VCaP (cell line): ENCODE measurements at regions not wholly inside any gene's neighbourhood (a gene's known extent, or its start where the extent isn't known, plus 50 kb on each side); places are given as distances from the start of the nearest gene placed in this dataset.

Source experiments
- H3K27ac ChIP-seq: fragments of 450-650 bp; 2 replicates; pipeline ENCODE4 v1.5.1; 2017
- TF ChIP-seq, protein P1 (sequence below): fragments of 450-650 bp; conservative IDR thresholded peaks from 2 replicates; pipeline ENCODE4 v1.5.1; 2017; ENCODE audit warnings: mild to moderate bottlenecking, moderate library complexity

DNA sequence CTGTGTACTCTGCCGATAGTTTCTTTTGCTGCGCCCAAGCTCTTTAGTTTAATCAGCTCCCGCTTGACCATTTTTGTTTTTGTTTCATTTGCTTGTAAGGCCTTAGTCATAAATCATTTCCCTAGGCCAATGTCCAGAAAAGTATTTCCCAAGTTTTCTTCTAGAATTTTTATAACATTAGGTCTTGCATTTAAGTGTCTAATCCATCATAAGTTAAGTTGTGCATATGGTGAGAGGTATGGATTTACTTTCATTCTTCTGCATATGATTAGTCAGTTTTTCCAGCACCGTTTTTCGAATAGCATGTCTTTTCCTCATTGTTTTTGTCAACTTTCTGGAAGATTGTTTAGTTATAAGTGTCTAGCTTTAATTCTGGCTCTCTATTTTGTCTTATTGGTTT lies 484.8 kb upstream of the CNTNAP5 start:
- TF ChIP-seq, protein P1, sequence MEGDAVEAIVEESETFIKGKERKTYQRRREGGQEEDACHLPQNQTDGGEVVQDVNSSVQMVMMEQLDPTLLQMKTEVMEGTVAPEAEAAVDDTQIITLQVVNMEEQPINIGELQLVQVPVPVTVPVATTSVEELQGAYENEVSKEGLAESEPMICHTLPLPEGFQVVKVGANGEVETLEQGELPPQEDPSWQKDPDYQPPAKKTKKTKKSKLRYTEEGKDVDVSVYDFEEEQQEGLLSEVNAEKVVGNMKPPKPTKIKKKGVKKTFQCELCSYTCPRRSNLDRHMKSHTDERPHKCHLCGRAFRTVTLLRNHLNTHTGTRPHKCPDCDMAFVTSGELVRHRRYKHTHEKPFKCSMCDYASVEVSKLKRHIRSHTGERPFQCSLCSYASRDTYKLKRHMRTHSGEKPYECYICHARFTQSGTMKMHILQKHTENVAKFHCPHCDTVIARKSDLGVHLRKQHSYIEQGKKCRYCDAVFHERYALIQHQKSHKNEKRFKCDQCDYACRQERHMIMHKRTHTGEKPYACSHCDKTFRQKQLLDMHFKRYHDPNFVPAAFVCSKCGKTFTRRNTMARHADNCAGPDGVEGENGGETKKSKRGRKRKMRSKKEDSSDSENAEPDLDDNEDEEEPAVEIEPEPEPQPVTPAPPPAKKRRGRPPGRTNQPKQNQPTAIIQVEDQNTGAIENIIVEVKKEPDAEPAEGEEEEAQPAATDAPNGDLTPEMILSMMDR = no peak
- no peak overlapping the region for H3K27ac ChIP-seq

DNA sequence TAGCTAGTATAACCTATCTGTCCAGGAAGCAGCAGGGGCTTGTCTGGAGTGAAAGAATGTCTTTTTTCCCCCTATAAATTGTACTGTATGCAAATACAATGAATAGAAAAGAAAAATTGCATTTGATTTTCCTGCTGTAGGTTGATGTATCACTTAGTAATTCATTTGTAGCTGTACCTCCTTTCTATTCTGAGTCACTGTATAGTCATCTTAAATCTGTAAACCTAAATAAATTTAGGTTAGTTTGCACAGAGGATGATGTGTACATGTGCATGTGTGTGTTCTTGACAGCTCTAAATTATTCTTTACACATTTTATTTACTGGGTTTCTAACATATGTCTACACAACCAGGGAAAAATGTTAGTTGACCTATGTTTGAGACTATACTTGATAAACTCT lies 478.7 kb upstream of the CNTNAP5 start:
- no peak overlapping the region for H3K27ac ChIP-seq
- TF ChIP-seq, protein P1 = no peak

DNA sequence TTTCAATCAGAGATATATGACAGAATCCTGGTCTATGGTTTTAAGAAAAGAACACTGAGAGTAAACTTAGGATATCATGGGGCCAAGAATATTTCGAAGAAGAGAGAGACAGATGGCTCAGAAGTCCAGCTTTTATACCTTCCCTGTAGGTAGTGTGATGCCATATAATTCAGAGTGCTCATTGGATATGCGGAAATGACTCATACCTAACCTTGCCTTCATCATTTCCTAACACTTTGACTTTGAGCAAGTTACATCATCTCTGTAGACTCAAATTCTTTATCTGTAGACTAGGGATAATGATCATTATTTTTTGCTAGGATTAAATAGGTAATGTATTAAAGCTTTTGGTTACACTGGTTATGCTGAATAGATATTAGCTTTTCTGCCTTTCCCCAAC lies 461.6 kb upstream of the CNTNAP5 start:
- H3K27ac ChIP-seq = no peak overlapping the region
- TF ChIP-seq, protein P1 = no peak

DNA sequence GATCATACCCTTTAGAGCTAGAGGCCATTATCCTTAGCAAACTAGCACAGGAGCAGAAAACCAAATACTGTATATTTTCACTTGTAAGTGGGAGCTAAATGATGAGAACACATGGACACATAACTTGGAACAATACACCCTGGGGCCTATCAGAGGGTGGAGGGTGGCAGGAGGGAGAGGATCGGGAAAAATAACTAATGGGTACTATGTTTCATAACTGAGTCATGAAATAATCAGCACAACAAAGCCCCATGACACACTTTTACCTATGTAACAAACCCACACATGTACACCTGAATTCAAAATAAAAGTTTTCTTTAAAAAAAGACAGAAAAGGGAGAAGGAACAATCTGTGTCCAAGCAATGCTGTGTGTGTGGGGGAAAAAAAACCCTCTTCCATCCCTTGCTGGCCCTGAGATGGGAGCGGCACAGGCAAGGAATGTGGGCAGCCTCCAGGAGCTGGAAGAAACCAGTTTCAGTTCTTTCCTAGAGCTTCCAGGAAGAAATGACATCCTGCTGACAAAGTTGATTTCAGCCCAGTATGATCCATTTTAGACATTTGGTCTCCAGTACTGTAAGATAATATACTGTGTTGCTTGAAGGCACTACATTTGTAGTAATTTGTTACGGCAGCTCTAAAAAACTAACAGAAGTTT lies 458.7 kb upstream of the CNTNAP5 start:
- no peak overlapping the region for H3K27ac ChIP-seq
- TF ChIP-seq, protein P1 = no peak

DNA sequence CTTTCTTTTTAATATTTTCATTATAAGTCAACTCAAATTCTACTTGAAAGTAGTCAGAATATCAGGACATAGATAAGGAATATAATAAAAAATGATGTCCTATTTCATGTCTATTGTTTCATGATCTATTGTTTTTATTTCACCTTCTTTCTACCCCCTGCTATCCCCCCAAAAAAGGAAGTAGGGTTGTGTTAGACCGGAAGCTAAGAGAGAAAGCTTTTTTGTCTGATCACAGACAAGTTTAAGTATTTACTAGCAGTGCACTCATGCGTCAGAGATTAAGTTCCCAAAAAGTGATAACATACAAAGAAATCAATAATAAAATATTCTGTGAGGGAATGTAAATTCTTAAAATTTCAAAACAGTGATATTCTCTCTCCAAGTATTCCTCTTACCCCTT lies 447.1 kb upstream of the CNTNAP5 start:
- TF ChIP-seq, protein P1 = no peak
- H3K27ac ChIP-seq = no peak overlapping the region

DNA sequence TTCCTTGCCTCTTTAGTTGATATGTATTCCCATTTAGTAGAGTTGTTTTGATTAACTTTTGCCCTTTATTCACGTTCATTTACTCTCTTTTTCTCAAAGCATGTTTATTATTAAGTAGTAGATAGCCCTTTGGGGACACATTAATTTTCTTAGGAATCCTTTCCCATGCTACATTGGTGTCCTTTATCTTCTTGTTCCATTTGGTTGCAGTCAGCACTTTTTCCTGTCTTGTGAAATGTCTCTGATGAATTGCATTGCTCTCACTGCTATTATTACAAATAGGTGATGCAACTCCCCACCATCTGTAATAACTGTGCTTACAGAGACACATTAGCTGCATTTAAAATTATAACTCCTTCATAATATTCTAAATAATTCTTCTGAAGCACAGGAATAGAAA lies 428.5 kb upstream of the CNTNAP5 start:
- TF ChIP-seq, protein P1 = no peak
- H3K27ac ChIP-seq = no peak overlapping the region

DNA sequence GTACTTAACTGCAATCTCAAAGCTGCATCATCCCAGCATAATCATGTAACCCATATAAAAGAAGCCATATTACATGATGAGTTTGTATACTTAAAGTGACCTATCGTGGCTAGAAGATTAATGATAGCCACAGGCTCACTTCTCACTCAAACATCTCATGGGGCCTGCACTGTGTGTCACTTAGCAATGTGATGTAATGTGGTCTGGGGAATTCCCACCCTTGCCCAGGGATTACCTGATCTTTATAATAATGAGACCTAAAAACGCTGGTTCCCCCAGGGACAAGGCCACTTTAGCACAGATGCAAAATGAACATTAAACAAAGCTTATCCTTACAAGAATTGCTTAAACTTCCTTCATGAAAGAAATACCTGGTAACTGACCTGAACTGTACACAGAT lies 427.1 kb upstream of the CNTNAP5 start:
- TF ChIP-seq, protein P1 = no peak
- no peak overlapping the region for H3K27ac ChIP-seq
